Posterior vena cava (tissue), 2 donors: ENCODE measurements at regions not wholly inside any gene's neighbourhood (a gene's known extent, or its start where the extent isn't known, plus 50 kb on each side); places are given as distances from the start of the nearest gene placed in this dataset.
"Not testable (repeated sequence)": the region's sequence is repeated elsewhere in the genome, so short reads cannot be mapped to it uniquely, and the experiment has no call there.

Experiments used
- DNase-seq: peaks from one replicate; pipeline ENCODE4 v3.0.0-alpha.2; 2020; ENCODE audit warnings: low spot score
- intact Hi-C, 2 donors: fragments of 100-400 bp; cut with DNase I; formaldehyde crosslinking; loops; one replicate each; pipeline versions ENCODE4 v1.14.1 to v1.14.2; 2022 to 2023
- donor health status: DM: yes; HTN: yes; CAD: no.
- donor health status: DM: yes; HTN: yes; CAD: no.

DNA sequence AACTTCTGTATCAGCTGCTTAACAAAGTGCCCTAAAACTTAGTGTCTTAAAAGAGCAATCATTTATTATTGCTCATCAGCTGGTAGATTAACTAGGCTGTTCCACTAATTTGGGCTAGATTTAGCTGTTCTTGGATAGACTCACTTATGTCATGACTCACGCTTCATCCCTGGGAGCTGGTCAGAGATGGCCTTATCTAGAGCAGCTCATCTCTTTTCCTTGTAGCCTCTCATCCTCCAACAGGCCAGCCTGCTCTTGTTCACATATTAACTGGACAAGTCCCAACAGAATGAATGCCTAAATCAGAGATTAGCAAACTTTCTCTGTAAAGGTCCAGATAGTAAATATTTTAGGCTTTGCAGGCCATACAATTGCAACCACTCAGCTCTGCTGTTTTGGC lies 66.9 kb upstream of the PLAAT1 start:
- intact Hi-C loops: no loop called here
- DNase-seq: no peak

DNA sequence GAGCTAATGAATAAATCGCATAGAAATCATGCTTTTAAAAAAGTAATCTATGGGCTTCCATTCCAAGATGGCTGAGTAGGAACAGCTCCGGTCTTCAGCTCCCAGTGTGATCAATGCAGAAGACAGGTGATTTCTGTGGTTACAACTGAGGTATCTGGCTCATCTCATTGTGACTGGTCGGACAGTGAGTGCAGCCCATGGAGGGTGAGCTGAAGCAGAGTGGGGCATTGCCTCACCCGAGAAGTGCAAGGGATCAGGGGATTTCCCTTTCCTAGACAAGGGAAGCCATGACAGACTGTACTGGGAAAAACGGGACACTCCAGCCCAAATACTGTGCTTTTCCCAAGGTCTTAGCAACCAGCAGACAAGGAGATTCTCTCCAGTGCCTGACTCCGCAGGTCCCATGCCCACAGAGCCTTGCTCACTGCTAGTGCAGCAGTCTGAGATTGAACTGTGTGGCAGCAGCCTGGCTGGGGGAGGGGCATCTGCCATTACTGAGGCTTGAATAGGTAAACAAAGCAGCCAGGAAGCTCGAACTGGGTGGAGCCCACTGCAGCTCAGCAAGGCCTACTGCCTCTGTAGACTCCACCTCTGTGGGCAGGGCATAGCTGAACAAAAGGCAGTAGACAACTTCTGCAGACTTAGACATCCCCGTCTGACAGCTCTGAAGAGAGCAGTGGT lies 61.5 kb upstream of the PLAAT1 start:
- DNase-seq, intact Hi-C loops: not testable (repeated sequence)

DNA sequence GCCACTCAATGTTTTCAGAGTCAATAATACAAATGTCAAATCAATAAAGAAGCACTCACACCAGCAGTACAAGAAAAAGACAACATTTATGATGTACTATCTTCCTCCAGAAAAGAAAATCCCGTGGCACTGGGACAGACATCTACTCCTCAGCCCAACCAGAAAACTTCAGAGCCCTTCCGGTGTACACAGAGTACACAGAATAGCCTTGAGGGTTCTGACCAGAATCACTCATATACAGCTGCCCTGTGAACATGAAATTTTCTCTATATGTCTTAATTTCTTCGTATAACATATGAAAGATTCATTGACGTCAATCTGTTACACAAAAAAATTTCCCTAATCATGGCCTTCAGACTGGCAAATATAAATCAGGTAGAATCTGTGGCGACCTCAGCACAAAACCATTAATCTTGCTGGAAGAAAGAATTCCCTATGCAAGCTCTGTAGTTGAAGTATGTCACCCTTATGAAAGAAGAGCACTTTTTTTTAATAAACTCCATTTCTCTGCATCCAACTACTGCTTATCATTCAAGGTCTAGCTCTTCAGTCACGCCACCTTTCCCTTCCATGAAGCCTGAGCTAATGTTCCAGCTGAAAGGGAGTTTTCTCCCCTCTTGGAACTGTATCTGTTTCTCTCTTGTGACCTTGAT lies 53.8 kb upstream of the PLAAT1 start:
- intact Hi-C loops: no loop called here
- DNase-seq: no peak

DNA sequence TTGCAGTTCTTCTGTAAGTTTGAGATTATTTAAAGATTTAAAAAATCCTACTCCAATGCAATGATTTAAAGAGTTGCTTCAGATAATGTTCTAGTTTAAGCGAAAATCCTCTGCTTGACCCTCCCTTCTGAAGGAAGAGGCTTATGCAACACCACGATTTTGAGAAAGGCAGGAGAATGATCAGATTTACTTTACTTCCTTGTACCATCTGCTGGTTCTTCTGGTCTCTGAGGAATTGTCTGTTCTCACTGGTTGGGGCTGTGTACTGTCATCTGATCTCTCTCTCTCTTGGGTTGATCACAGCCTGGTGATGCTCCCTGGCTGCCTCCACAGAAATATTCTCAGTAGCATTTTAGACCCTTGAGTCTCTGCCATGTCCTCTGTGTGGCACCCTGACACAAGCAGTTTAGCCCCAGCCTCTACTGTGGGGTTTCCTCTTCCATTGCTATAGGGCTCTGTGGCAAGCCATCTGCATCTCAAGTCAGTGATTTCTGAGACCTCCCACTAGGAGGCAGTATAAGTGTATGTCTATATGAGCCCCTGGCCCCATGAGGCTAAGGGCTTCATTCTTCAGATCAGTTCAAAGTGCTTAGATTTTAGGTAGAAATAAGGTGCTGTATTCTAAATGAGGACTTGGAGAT lies 50.8 kb upstream of the PLAAT1 start:
- no peak for DNase-seq
- intact Hi-C loops: no loop called here
